BLaER1 treated with 17β-estradiol and CSF1 and Interleukin-3, amounts not matched to agents 10 nM and 100 nM (cell line): ENCODE measurements at regions not wholly inside any gene's neighbourhood (a gene's known extent, or its start where the extent isn't known, plus 50 kb on each side); places are given as distances from the start of the nearest gene placed in this dataset.

Experiments used
- H3K27ac ChIP-seq, 11 experiments: shearing (Covaris generic); formaldehyde crosslinking; 2 replicates each; pipeline ENCODE4 v1.8.1; 2022
- H3K27me3 ChIP-seq, 11 experiments: shearing (Covaris generic); formaldehyde crosslinking; 2 replicates each; pipeline ENCODE4 v1.8.1; 2022
- H3K36me3 ChIP-seq, 11 experiments: shearing (Covaris generic); formaldehyde crosslinking; 2 replicates each; pipeline ENCODE4 v1.8.1; 2022
- H3K4me1 ChIP-seq, 10 experiments: shearing (Covaris generic); formaldehyde crosslinking; 2 replicates each; pipeline ENCODE4 v1.8.1; 2022
- H3K4me2 ChIP-seq, 11 experiments: shearing (Covaris generic); formaldehyde crosslinking; 2 replicates each; pipeline ENCODE4 v1.8.1; 2022
- H3K4me3 ChIP-seq, 10 experiments: shearing (Covaris generic); formaldehyde crosslinking; 2 replicates each; pipeline ENCODE4 v1.8.1; 2022
- H3K9ac ChIP-seq, 11 experiments: shearing (Covaris generic); formaldehyde crosslinking; 2 replicates each; pipeline ENCODE4 v1.8.1; 2022
- H3K9me3 ChIP-seq, 11 experiments: shearing (Covaris generic); formaldehyde crosslinking; replicated peaks in 1 of 11; 2 replicates each; pipeline ENCODE4 v1.8.1; 2022
- H4K20me1 ChIP-seq, 11 experiments: shearing (Covaris generic); formaldehyde crosslinking; 2 replicates each; pipeline ENCODE4 v1.8.1; 2022
- Cebpa-rat ChIP-seq, 11 experiments: shearing (Covaris generic); IDR thresholded peaks; 2 replicates each; pipeline ENCODE4 v1.8.1; 2022

- H3K4me1 ChIP-seq = peaks cover 5 to 40% (median 19%) of the 10 kb centered on the region in 10 experiments; a peak in 17 of 20 replicates
- H3K27ac ChIP-seq = peak overlapping the region in 1 of 11 experiments; percentile 1; a peak in 1 of 22 replicates
- peak overlapping the region in 9 of 11 experiments; percentile 13 to 64 (median 55); a peak in 16 of 22 replicates for H3K4me2 ChIP-seq
- H3K9me3 ChIP-seq = peaks cover 0 to 10% (median 8%) of the 10 kb centered on the region in 11 experiments; a peak in 11 of 22 replicates
- TF ChIP-seq Cebpa-rat (IDR thresholded peaks at IDR 0.05) = no peak
- no peak overlapping the region for H3K9ac ChIP-seq
- no peak overlapping the region for H3K4me3 ChIP-seq
- no peaks in the 10 kb centered on the region for H4K20me1 ChIP-seq
- H3K27me3 ChIP-seq = no peaks in the 10 kb centered on the region
- no peaks in the 10 kb centered on the region for H3K36me3 ChIP-seq
Measured at GRCh38 chr5:143665866-143666265, 146.1 kb upstream of the HMHB1 start.

GRCh38 chr5:143664623-143665022 lies 147.3 kb upstream of the HMHB1 start:
- H3K9me3 ChIP-seq = no peaks in the 10 kb centered on the region
- peaks cover 5 to 39% (median 17%) of the 10 kb centered on the region in 10 experiments; a peak in 17 of 20 replicates for H3K4me1 ChIP-seq
- no peak for TF ChIP-seq Cebpa-rat (IDR thresholded peaks at IDR 0.05)
- H3K27me3 ChIP-seq = no peaks in the 10 kb centered on the region
- peak overlapping the region in 3 of 11 experiments; percentile 6 to 58 (median 14); a peak in 4 of 22 replicates for H3K4me2 ChIP-seq
- no peak overlapping the region for H3K9ac ChIP-seq
- no peak overlapping the region for H3K27ac ChIP-seq
- H4K20me1 ChIP-seq = no peaks in the 10 kb centered on the region
- H3K4me3 ChIP-seq = no peak overlapping the region
- no peaks in the 10 kb centered on the region for H3K36me3 ChIP-seq

- H3K4me3 ChIP-seq = no peak overlapping the region
- no peaks in the 10 kb centered on the region for H3K9me3 ChIP-seq
- no peaks in the 10 kb centered on the region for H4K20me1 ChIP-seq
- no peaks in the 10 kb centered on the region for H3K27me3 ChIP-seq
- TF ChIP-seq Cebpa-rat (IDR thresholded peaks at IDR 0.05) = no peak
- H3K27ac ChIP-seq = no peak overlapping the region
- peaks cover 5 to 31% (median 14%) of the 10 kb centered on the region in 10 experiments; a peak in 17 of 20 replicates for H3K4me1 ChIP-seq
- H3K36me3 ChIP-seq = no peaks in the 10 kb centered on the region
- H3K4me2 ChIP-seq = no peak overlapping the region; a peak in 2 of 22 replicates
- H3K9ac ChIP-seq = no peak overlapping the region
Measured at GRCh38 chr5:143663872-143664271, 148.1 kb upstream of the HMHB1 start.

- no peak overlapping the region for H3K4me3 ChIP-seq
- H3K36me3 ChIP-seq = no peaks in the 10 kb centered on the region
- no peaks in the 10 kb centered on the region for H3K27me3 ChIP-seq
- peaks cover 19 to 35% (median 24%) of the 10 kb centered on the region in 10 experiments for H3K4me1 ChIP-seq
- no peak for TF ChIP-seq Cebpa-rat (IDR thresholded peaks at IDR 0.05)
- no peaks in the 10 kb centered on the region for H4K20me1 ChIP-seq
- H3K9ac ChIP-seq = no peak overlapping the region
- H3K4me2 ChIP-seq = no peak overlapping the region
- no peaks in the 10 kb centered on the region for H3K9me3 ChIP-seq
- no peak overlapping the region for H3K27ac ChIP-seq
Measured at GRCh38 chr5:143662020-143662419, 149.9 kb upstream of the HMHB1 start.

- Histone ChIP-seq H3K4me2 (no peak overlapping the region), H3K4me1 (peaks cover 10 to 21% (median 14%) of the 10 kb centered on the region in 10 experiments; a peak in 19 of 20 replicates), H3K9me3 (no peaks in the 10 kb centered on the region), H3K27ac (no peak overlapping the region), H3K27me3 (no peaks in the 10 kb centered on the region), H4K20me1 (no peaks in the 10 kb centered on the region), H3K4me3 (no peak overlapping the region), H3K36me3 (no peaks in the 10 kb centered on the region), H3K9ac (no peak overlapping the region)
- TF ChIP-seq Cebpa-rat (IDR thresholded peaks at IDR 0.05) = no peak
Measured at GRCh38 chr5:143660625-143661024, 151.3 kb upstream of the HMHB1 start.

- Histone ChIP-seq H3K4me3 (no peak overlapping the region), H3K9me3 (no peaks in the 10 kb centered on the region), H3K27ac (no peak overlapping the region), H3K27me3 (no peaks in the 10 kb centered on the region), H4K20me1 (no peaks in the 10 kb centered on the region), H3K9ac (no peak overlapping the region), H3K4me2 (no peak overlapping the region), H3K36me3 (no peaks in the 10 kb centered on the region), H3K4me1 (peaks cover 8 to 17% (median 11%) of the 10 kb centered on the region in 10 experiments; a peak in 17 of 20 replicates)
- no peak for TF ChIP-seq Cebpa-rat (IDR thresholded peaks at IDR 0.05)
Measured at GRCh38 chr5:143659599-143660238, 152.2 kb upstream of the HMHB1 start.

GRCh38 chr5:143658956-143659355 lies 153.0 kb upstream of the HMHB1 start:
- Histone ChIP-seq H3K9me3 (peaks cover 0 to 4% (median 1%) of the 10 kb centered on the region in 11 experiments; a peak in 5 of 22 replicates), H3K4me2 (no peak overlapping the region), H3K27me3 (no peaks in the 10 kb centered on the region), H3K4me1 (peaks cover 6 to 17% (median 10%) of the 10 kb centered on the region in 10 experiments; a peak in 17 of 20 replicates), H3K27ac (no peak overlapping the region), H3K9ac (no peak overlapping the region), H4K20me1 (no peaks in the 10 kb centered on the region), H3K36me3 (no peaks in the 10 kb centered on the region), H3K4me3 (no peak overlapping the region)
- no peak for TF ChIP-seq Cebpa-rat (IDR thresholded peaks at IDR 0.05)

GRCh38 chr5:143657647-143658285 lies 154.2 kb upstream of the HMHB1 start:
- H3K9me3 ChIP-seq = peaks cover 0 to 11% (median 8%) of the 10 kb centered on the region in 11 experiments; a peak in 6 of 22 replicates
- no peaks in the 10 kb centered on the region for H4K20me1 ChIP-seq
- H3K9ac ChIP-seq = no peak overlapping the region
- no peak for TF ChIP-seq Cebpa-rat (IDR thresholded peaks at IDR 0.05)
- no peak overlapping the region for H3K4me3 ChIP-seq
- H3K4me1 ChIP-seq = peaks cover 6 to 17% (median 10%) of the 10 kb centered on the region in 10 experiments; a peak in 17 of 20 replicates
- peak overlapping the region in 9 of 11 experiments; percentile 4 to 38 (median 16); a peak in 10 of 22 replicates for H3K4me2 ChIP-seq
- no peaks in the 10 kb centered on the region for H3K27me3 ChIP-seq
- no peak overlapping the region for H3K27ac ChIP-seq
- H3K36me3 ChIP-seq = no peaks in the 10 kb centered on the region

GRCh38 chr5:143653766-143654282 lies 158.1 kb upstream of the HMHB1 start:
- no peaks in the 10 kb centered on the region for H3K27me3 ChIP-seq
- H3K4me1 ChIP-seq = peaks cover 6 to 14% (median 10%) of the 10 kb centered on the region in 10 experiments; a peak in 17 of 20 replicates
- peaks cover 0 to 11% (median 8%) of the 10 kb centered on the region in 11 experiments; a peak in 6 of 22 replicates for H3K9me3 ChIP-seq
- H3K4me3 ChIP-seq = no peak overlapping the region
- no peak overlapping the region for H3K9ac ChIP-seq
- no peaks in the 10 kb centered on the region for H4K20me1 ChIP-seq
- no peak for TF ChIP-seq Cebpa-rat (IDR thresholded peaks at IDR 0.05)
- no peak overlapping the region for H3K4me2 ChIP-seq
- no peaks in the 10 kb centered on the region for H3K36me3 ChIP-seq
- no peak overlapping the region for H3K27ac ChIP-seq
